Activated CD4-positive, alpha-beta T cell treated with anti-CD3 and anti-CD28 coated beads, Interleukin-2, Interleukin-4, amounts not matched to agents 100 ng/mL and 50 ng/mL, durations not matched to agents 16 hours and 8 hours (primary cell): ENCODE measurements at regions not wholly inside any gene's neighbourhood (a gene's known extent, or its start where the extent isn't known, plus 50 kb on each side); places are given as distances from the start of the nearest gene placed in this dataset.

Experiments
- DNase-seq: peaks from one replicate; pipeline ENCODE4 v3.0.0-alpha.2; 2020; ENCODE audit warnings: low spot score

DNA sequence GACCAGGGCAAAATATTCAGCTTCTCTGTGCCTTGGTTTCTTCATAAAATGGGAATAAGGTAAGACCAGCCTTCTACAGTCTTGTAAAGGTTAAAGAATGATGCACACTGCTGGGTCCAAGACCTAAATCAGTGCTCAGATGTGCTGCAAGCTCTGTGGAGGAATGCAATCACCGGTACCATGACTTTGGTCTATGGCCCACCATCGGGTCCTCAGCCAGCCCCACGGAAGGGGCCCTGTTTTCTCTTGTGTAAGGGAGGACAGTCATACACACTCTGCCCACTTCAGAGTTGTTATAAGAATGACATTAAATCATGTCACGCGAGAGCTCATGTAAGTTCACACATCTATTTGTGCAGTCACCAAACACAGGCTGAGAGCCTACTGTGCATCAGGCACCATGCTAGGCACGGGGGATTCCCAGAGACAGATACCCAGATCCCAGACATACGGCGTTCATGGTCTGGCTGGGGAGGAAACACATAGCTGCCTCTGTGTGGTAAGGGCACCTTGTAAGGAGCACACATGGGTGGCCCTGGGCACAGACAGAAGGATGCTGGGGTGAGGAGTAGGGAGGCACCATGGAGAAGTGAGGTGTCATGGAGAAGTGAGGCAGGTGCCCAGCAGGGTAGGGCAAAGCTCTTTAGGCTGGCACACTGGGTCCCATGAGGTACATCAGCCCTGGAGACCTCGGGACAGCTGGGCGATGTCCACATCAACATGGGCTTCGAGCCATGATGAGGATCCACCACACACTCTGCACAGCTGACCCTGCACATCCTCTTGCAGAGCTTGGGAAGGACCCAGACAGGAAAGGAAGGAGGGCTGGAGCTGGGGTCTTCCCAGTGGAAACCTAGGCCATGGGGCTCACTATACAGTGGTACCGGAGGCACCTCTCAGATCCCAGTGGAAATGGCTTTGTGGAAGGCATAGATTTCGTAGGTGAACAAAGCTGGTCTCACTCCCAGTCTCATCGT, 190.4 kb upstream of the DIO3 start:
- DNase-seq = no peak

DNA sequence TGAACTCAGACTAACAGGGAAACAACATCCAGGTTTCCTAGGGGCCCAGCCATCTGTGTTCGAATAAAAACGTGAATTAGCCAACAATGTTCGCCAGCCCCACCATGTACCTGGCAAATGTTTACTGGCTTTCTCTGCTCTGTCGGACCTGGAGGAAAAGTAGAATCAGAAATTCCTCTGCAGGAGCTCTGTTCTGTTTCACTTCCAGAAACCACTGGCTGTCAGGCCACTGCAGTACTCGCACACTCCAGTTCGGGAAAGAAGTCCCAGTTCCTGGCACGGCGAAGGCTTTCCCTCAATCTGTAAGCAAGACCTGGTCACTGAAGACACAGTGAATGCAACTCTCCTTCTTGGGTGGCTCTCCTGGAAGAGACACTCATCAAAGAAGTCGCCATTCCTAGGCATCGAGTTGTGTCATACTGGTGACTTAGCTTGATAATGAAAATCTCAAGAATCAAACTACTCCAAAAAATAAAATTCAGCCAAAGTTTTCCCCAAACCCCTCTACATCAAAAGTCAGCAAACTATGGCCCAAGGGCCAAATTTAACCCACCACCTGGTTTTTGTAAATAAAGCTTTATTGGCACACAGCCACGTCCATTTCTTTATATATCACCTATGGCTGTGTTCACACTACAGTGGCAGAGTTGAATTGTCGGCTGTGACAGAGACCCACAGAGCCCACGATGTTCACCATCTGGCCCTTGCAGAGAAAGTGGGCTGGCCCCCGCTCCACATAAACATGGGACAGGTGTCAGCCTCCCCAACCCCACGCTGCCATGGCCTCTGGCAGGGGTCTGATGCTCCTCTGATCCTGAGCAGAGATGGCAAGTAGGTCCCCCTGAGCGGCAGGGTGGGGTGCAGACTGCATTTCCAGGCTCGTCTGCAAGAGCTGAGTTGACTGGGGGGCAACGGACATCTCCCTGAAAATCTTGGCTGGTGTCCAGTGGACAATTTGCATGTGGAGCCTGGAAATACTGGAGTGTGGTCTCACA, 189.2 kb upstream of the DIO3 start:
- no peak for DNase-seq

DNA sequence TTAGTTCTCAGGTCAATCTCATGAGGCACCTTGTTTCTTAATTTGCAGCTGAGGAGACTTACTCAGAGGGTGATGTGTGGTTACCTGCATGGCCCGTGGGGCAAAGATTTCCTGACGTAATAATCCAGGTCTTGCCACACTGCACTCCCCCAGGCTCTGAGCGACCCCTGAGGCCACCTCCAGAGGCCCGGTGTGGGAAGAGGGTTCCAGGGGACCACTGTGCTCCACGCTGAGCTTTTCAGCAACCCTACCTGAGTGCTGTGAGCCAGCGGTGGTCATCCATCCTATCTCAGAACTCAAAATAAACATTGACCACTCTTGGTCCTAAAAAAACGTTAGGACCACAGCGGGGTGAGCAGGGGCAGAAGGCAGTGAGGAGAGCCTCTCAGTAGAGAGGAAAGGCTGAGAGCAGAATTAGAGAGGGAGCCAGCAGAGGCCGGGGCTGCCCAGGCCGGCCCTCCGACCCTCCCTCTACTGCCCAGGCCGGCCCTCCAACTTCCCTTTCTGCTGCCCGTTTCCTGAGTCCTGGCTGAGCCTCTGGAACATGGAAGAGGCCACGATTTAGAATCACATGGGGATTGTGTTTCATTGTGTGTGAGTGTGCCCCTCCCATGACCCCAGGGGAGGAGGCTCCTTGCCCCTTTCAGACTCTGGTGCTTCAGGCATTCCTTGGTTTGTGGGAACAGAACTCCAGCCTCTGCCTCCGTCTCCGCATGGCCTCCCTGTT, 188.2 kb upstream of the DIO3 start:
- DNase-seq = no peak

DNA sequence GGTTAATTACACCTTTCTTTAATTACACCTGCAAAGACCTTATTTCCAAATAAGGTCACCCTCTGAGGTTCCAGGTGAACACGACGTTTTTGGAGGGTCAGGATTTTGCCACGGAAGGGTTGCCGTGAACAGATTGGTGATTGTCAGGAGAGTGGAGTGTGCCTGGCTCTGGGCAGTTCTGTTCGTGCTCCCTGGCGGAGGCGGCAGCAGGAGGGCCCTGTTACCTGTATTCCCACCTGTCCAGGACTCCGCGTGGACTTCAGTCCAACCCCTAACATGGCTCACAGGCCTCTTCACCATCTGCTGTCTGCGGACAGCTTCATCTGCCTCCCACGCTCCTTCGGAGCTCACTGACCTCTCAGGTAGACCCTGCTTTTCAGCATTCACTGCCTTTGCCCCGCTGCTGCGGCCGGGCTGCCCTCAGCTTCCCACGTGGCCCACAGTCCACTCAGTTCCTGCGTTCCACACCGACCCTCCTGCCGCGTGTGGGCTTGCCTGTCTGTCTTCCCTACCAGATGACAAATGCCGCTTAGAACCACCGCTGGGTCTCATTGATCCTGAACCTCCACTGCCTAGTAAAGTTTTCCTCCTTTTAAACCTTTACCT, 187.5 kb upstream of the DIO3 start:
- no peak for DNase-seq

DNA sequence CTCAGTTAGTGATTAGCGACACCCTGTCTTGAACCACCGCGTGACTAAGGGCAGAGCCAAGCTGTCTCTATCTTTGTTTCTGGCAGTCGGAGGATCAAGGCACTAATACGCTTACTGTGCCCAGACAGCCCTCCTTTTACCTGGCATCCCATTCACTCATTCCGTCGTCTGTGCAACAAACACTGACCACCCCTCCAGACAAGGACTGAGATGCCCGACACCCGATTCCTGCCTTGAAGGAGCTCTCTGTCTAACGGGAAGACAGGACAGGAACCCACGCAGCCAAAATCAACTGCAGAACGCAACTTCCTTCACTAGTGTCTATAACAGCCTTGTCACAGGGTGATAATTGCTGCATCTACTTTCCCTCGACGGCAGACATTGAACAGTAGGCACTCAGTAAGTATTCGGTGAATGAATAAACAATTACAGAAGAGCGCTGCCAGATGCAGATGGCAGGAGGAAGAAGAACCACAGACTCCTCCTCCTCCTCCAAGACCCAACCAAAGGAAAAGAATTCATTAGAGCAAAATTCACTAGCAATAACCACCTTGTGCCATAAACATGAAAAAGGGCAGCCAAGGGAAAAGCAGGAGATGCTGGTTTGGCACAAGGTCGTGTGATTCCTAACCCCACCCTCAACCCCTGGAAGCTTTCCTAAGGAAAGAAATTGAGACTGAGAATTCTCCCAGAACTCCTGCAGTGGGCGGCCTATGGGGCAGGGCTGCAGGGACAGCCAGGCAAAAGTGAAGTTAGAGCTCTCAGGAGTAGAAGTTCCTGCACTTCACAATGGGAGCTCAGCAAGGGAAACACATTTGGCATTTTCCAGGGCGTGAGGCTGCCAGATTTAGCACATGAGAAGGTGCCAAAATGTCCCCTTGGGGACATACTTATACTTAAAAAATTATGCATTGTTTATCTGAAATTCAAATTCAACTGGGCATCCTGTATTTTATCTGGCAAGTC, 186.6 kb upstream of the DIO3 start:
- no peak for DNase-seq

DNA sequence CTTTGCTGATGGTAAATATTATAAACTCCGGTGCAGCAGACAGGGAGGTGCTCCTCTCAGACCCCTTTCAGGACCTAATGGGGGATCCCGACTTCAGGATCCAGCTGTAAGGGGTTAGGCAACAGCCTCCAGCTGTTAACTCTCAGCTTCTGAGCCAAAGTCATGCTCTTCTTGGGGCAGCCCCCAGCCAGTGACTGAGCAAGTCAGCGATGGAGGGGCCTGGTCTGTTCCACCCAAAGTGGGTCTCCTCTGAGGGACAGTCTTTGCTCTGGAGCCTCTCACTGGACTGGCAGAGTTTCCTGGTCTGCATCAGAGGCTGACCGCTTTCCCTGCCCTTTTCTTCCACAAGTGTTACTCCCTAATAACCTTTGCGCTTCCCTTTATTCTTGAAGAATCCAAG, 184.2 kb upstream of the DIO3 start:
- DNase-seq = no peak

DNA sequence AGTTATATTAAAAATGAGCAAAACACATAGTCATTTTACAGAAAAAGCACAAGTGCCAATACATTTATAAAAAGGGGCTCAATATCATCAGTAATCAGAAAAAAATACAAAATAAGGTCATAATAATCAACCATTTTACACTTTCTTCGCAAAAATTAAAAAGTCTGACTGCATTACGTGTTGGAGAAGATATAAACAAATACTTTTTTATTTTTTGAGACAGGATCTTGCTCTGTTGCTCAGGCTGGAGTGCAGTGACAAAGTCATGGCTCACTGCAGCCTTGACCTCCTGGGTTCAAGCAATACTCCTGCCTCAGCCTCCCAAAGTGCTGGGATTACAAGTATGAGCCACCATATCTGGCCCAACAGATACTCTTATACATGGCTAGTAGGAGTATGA, 181.5 kb upstream of the DIO3 start:
- no peak for DNase-seq

DNA sequence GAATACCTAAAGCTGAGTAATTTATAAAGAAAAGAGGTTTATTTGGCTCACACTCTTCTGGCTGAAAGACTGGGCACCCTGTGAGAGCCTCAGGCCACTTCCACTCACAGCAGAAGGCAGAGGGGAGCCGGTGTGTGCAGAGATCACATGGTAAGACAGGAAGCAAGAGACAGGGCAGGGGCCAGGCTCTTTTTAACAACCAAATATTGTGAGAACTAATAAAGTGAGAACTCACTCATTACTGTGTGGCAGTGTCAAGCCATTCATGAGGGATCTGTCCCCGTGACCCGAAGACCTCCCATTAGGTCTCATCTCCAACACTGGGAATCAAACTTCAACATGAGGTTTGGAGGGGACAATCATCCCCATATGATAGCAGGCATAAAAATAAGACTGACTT, 180.8 kb upstream of the DIO3 start:
- DNase-seq = no peak

DNA sequence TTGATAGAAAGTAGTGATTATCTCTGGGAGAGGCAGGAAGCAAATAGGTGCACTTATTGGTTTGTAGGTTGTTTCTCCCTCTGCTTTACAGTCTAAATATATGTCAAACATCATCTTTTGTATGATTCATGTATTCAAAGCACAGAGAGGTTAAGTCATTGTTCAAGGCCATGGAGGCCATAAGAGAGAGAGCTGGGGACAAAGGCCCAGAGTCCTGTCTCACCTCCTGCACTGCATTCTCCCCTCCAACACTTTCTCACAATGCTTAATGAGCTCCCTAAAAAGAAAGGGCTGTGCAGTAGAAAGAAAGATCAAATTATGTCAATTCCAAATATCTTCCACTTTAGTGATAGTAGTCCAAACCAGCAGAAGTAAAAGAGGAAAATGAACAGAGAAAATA, 180.4 kb upstream of the DIO3 start:
- no peak for DNase-seq

DNA sequence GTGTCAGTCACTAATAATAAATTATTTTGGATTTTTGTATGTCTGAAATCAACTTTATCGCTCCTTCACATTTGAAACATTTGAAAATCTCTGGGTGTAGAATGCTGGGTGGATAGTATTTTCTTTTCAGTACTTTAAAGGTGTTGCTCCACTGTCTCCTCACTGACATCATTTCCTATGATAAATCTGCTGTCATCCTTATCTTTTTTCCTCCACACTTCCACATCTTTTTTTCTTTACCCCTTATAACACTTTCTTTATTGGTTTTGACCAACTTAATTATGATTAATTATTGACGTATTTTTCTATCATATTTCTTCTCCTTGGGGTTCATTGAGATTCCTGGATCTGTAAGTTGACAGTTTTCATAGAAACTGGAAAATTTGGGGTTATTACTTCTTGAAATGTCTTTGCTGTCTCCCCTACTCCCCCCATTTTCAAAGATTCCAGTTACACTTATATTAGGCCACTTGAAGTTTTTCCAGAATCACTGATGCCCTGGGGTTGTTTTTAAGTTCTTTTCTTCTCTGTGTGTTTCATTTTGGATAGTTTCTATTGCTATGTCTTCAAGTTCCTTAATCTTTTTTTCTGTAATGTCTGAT, 177.5 kb upstream of the DIO3 start:
- DNase-seq = no peak

DNA sequence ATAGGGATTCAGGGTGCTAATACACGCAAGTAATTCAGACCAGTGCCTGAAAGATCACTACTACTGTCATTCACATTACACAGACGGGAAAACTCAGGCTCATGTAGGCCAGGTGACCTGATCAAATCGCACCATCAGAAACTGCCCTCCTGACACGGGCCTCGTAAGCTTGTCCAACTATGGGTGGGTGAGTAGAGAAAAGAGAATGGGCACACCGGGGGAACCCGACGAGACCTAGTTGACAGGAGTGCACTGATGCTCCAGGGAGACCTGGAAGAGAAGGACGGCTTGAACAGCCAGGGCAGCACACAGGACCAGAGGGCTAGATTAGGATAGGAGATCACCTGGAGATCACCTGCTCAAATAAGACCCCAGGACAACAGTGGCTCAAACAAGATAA, 166.9 kb upstream of the DIO3 start:
- DNase-seq = no peak

DNA sequence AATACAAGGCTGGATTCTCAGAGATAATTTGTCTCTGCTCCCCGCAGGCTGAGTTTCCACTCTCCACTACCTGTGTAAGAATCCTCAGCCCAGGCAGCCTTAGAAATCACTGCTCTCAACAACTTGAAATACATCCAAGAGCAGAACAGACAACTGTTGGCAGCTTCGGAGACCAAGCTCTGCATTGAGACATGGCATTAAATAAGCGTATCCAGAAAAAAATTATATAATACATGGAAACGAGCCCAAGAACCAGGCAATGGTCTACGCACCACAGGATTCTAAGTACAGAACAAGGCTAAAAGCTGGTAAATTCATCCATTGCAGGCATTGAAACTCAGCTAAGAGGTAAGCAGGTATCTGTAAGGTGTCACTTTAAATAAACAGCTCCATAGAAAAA, 165.5 kb upstream of the DIO3 start:
- DNase-seq = no peak

DNA sequence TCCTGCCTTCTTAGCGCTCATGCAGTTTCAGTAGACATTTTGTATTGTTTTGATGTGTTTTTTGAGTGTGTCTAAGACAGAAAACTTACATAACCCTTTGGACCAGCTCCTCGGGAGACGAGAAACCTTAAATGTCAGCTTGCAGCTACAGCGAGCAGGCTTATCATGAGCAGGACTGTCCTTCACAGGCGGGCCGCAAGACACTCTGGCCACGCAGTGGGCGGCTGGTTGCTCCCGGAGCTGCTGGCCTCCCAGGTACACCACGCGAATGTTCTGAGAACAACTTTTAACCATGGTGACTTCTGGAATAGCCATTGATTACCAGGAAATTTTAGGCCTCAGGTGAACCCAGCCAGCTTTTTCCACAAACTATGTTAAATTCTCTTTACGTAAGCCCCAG, 164.1 kb upstream of the DIO3 start:
- DNase-seq = no peak

DNA sequence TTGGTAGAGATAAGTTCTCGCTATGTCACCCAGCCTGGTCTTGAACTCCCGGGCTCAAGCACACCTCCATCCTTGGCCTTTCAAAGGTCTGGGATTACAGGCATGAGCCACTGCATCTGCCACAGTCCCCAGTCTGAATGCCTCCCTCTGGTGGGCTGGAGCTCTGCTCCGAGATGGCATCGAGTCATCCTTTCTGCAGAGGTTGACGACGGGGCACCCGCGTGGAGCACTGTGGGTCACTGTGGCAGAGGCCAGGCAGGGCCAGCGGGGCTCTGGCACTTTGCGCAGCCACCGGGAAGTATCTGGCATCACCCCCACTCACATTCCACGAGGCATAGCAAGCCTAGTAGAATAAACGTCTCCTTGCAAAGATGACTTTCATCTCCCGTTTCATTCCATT, 163.3 kb upstream of the DIO3 start:
- DNase-seq = no peak

DNA sequence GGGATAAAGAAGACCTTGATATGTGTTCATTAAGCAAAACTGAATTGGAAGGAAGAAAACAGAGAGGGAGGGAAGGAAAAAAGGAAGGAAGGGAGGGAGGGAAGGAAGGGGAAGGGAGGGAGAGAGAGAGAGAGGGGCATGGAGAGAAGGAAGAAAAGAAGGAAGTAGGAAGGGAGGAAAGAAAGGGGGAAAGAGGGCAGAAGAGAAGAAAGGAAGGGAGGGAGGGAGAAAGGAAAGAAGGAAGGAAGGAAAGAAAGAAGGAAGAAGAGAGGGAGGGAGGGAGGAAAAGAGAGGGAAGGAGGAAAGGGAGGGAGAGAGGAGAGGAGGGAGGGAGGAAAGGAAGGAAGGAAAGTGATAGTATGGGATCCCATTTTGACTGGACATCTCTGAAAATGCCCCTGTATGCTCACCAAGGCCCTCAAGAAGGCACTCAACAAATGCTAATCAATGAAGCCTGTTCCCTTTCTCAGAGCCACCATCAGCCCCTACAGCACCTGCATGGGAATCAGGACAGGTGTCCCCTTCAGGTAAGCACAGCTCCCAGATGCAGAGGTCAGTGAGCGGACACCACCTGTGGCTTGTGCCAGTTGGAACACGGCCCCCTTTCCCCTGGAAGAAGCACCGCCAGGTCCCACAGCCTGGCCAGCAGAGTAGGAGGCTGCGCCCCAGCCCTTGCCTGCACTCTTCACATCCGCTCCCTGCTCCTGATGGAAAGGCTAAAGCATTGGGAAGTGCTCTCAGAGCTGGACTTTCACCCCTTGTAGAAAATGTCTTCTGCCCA, 161.4 kb upstream of the DIO3 start:
- no peak for DNase-seq

DNA sequence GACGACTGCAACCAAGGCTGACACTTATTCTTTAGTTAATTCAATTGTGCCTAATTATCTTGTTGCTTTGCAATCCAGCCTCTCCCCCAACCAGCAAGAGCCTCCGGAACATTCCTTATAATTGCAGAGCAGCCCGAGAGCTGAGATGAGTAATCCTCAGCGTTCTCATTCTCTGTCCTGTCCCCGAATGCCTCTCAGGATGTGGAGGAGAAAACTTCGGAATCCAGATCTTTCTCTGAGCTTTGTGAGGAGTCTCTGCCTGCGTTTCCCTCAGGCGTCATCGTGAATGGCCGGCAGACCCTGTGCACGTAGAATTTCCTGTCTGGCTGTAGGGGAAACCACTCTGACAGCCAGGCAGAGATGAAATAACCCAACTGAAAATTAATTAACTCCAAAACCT, 160.5 kb upstream of the DIO3 start:
- DNase-seq = no peak

DNA sequence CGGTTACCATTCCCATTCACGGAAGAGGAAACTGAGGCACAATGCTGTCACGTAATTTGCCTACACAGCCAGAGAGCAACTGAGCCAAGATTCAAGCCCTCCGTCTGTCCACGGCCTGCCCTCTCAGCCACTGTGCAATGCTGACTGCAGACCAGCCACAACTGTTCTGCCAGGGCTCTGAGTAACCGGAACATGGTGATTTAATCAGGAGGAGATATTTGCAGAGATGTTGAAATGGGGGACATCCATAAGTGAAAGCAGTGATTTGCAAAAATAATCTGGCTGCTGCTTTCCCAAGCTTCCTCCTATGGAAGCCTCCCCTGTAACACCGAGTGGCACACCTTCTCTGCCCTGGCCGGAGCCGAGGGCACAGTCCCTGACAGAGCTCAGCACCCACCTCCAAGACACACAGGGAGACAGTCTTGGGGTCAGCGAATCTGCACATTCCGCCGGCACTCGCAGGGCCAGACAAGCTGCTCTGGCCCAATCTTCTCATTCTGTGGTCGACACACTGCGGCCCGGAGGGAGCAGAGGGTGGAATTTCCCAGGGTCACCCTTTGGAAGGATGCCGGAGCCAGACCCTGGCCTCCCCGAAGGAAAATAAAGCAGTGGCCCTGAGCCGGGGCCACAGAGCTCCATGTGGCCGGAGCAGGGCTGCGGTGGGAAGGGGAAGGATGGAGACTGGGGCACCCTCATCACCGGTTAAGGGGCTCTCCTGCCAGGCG, 158.2 kb upstream of the DIO3 start:
- DNase-seq = no peak

DNA sequence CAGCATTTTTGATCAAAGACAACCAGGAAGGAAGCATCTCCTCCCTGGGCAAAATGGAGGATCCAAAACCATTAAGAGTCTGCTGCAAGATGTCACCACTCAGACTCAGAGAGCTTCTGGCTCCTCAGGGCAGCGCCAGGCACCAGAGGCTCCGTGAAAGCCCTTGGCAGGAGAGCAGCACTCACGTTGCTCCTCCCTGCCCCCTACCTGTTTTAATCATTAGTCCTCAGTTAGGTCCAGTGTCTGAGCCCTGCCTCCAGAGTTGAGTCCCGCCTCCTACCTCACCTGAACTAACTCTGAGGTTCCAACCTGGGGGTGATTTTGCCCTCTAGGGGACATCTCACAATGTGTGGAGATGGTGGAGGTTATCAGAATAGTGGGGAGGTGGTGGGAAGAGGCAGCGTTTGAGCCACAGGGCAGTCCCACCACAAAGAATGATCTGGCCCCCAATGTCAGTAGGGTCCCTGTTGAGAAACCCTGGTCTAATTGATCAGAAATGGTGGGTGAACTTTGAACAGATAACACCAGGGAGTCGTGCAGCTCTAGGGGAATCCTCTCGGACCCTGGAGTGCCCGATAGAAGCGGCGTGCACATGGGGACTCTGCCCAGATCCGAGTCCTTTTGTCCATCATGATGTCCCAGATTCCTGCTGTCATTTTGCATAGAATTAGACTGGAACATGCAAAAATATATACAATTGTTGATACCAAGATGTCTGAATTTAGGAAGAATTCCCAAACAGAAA, 156.7 kb upstream of the DIO3 start:
- DNase-seq = no peak
